GM18507 (cell line): ENCODE measurements at regions not wholly inside any gene's neighbourhood (a gene's known extent, or its start where the extent isn't known, plus 50 kb on each side); places are given as distances from the start of the nearest gene placed in this dataset.
"Not testable (repeated sequence)": the region's sequence is repeated elsewhere in the genome, so short reads cannot be mapped to it uniquely, and the experiment has no call there.

Experiments
- DNase-seq: peaks from one replicate; pipeline ENCODE4 v3.0.0; 2011; ENCODE audit warnings: low read depth; ENCODE audit not compliant: insufficient read length; ENCODE audit errors: extremely low spot score
- FAIRE-seq: peaks from 2 replicates; lab custom pipeline; 2011; peaks lifted over from hg19 to GRCh38; lab: Jason Lieb, UNC

GRCh38 chr1:194378517-194378916 lies 1192.1 kb upstream of the B3GALT2 start:
- no peak for DNase-seq
- no peak for FAIRE-seq

- no peak for DNase-seq
- FAIRE-seq = no peak
These were observed 1188.2 kb upstream of the B3GALT2 start for GRCh38 chr1:194374649-194375048.

- no peak for DNase-seq
- FAIRE-seq = no peak
These were observed 1185.9 kb upstream of the B3GALT2 start for GRCh38 chr1:194372266-194372665.

GRCh38 chr1:194369622-194370021 lies 1183.2 kb upstream of the B3GALT2 start:
- no peak for FAIRE-seq
- DNase-seq = no peak

- DNase-seq (no peak), FAIRE-seq (no peak)
These were observed 1182.6 kb upstream of the B3GALT2 start for GRCh38 chr1:194369060-194369459.

- DNase-seq (no peak), FAIRE-seq (no peak)
These were observed 1180.7 kb upstream of the B3GALT2 start for GRCh38 chr1:194367121-194367520.

GRCh38 chr1:194366705-194367104 lies 1180.3 kb upstream of the B3GALT2 start:
- no peak for DNase-seq
- FAIRE-seq = no peak

GRCh38 chr1:194362327-194362726 lies 1175.9 kb upstream of the B3GALT2 start:
- FAIRE-seq (no peak), DNase-seq (no peak)

- FAIRE-seq (peak; percentile 26), DNase-seq (no peak)
These were observed 1175.1 kb upstream of the B3GALT2 start for GRCh38 chr1:194361374-194362131.

- DNase-seq = no peak
- no peak for FAIRE-seq
These were observed 1171.8 kb upstream of the B3GALT2 start for GRCh38 chr1:194358208-194358581.

GRCh38 chr1:194357573-194358207 lies 1171.3 kb upstream of the B3GALT2 start:
- DNase-seq, FAIRE-seq: not testable (repeated sequence)

GRCh38 chr1:194355488-194356106 lies 1169.2 kb upstream of the B3GALT2 start:
- DNase-seq (no peak), FAIRE-seq (no peak)

GRCh38 chr1:194353121-194353520 lies 1166.7 kb upstream of the B3GALT2 start:
- DNase-seq = no peak
- no peak for FAIRE-seq

GRCh38 chr1:194347200-194347599 lies 1160.8 kb upstream of the B3GALT2 start:
- no peak for FAIRE-seq

GRCh38 chr1:194342484-194343262 lies 1156.3 kb upstream of the B3GALT2 start:
- DNase-seq (no peak), FAIRE-seq (no peak)

More at GRCh38 chr1:194347200-194347599, 1160.8 kb upstream of the B3GALT2 start:
- no peak for DNase-seq

GRCh38 chr1:194341587-194341986 lies 1155.2 kb upstream of the B3GALT2 start:
- FAIRE-seq (no peak), DNase-seq (no peak)

GRCh38 chr1:194339471-194339870 lies 1153.1 kb upstream of the B3GALT2 start:
- FAIRE-seq (no peak), DNase-seq (no peak)

GRCh38 chr1:194338241-194338948 lies 1152.0 kb upstream of the B3GALT2 start:
- DNase-seq = no peak
- no peak for FAIRE-seq

GRCh38 chr1:194333240-194333639 lies 1146.8 kb upstream of the B3GALT2 start:
- no peak for DNase-seq
- FAIRE-seq = no peak
